ENCODE measurements at regions not wholly inside any gene's neighbourhood (a gene's known extent, or its start where the extent isn't known, plus 50 kb on each side); places are given as distances from the start of the nearest gene placed in this dataset.

DNA sequence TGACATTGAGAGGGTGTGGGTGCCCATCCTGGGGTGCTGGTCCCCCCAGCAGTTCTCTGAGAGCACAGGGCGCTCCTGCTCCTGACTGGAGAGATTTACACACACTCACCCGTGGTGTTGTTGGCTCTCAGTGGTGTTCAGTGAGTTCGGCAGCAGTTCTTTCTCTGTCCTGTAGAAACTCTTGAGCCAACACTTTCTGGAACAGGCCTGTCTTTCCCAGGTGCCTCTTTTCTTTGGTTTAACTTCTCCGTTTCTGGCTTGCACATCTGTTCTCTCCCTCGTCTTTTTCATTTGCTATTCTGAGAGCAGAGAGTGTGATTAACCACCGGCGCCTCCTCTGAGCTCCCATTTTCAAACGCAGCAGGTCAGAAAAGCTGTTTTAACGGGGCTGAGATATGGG is 284.5 kb downstream of the IRX2 start:
- no peaks in the 10 kb centered on the region for H3K9me3 ChIP-seq (ENCODE audit: control insufficient read depth, low read length)
- no peak overlapping the region for H3K4me3 ChIP-seq (ENCODE audit: low read length)
- no peak overlapping the region for H3K9ac ChIP-seq (ENCODE audit: low read length)
- no peaks in the 10 kb centered on the region for H3K27me3 ChIP-seq (ENCODE audit: control insufficient read depth, insufficient read depth, low read length)
- no peaks in the 10 kb centered on the region for H3K36me3 ChIP-seq (ENCODE audit: control insufficient read depth, insufficient read depth, low read length)
- no peaks in the 10 kb centered on the region for H3K4me1 ChIP-seq (ENCODE audit: control insufficient read depth, insufficient read depth, low read length)

DNA sequence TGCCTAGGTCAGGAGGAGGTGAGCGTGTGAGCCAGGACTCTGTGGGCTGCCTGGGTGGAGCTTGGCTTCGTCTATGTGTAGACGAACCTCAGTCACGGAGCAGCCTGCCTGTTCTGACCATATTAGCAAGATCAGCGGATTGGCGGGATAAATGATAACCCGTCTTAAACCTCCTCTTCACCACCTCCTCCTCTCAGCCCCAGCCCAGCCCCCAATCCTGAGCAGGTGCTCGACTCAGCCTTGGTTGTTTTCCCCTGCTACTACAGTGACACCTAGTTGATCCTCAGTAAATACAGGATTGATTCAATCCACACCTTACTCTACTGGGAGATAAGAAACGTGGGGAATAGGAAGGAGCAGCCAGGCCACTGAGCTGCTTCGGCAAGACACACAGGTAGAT is 286.1 kb downstream of the IRX2 start:
- no peak overlapping the region for H3K9ac ChIP-seq (ENCODE audit: low read length)
- H3K36me3 ChIP-seq (ENCODE audit: control insufficient read depth, insufficient read depth, low read length), result no peaks in the 10 kb centered on the region
- no peaks in the 10 kb centered on the region for H3K9me3 ChIP-seq (ENCODE audit: control insufficient read depth, low read length)
- no peaks in the 10 kb centered on the region for H3K27me3 ChIP-seq (ENCODE audit: control insufficient read depth, insufficient read depth, low read length)
- no peak overlapping the region for H3K4me3 ChIP-seq (ENCODE audit: low read length)
- no peaks in the 10 kb centered on the region for H3K4me1 ChIP-seq (ENCODE audit: control insufficient read depth, insufficient read depth, low read length)

DNA sequence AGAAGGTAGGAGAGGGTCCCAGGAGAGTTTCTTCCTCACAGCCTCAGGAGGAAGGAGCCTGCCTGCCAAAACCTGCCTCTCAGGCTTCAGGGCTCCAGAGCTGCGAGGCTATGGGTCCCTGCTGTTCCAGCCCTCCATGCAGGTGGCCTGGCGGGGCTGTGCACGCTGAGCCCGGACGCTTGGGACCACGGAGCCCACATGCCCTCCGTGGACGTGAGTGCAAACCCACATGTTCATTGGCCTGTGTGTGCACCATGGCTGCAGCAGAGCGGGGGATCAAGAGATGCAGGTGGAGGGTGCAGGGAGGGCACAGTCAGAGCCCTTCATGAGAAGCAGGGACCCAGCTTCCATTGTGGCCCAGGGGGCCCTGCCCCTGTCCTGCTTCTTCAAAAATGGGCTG is 287.3 kb downstream of the IRX2 start:
- H3K9me3 ChIP-seq (ENCODE audit: control insufficient read depth, low read length), result no peaks in the 10 kb centered on the region
- H3K4me1 ChIP-seq (ENCODE audit: control insufficient read depth, insufficient read depth, low read length), result no peaks in the 10 kb centered on the region
- no peaks in the 10 kb centered on the region for H3K36me3 ChIP-seq (ENCODE audit: control insufficient read depth, insufficient read depth, low read length)
- no peaks in the 10 kb centered on the region for H3K27me3 ChIP-seq (ENCODE audit: control insufficient read depth, insufficient read depth, low read length)
- H3K9ac ChIP-seq (ENCODE audit: low read length), result no peak overlapping the region
- H3K4me3 ChIP-seq (ENCODE audit: low read length), result no peak overlapping the region

DNA sequence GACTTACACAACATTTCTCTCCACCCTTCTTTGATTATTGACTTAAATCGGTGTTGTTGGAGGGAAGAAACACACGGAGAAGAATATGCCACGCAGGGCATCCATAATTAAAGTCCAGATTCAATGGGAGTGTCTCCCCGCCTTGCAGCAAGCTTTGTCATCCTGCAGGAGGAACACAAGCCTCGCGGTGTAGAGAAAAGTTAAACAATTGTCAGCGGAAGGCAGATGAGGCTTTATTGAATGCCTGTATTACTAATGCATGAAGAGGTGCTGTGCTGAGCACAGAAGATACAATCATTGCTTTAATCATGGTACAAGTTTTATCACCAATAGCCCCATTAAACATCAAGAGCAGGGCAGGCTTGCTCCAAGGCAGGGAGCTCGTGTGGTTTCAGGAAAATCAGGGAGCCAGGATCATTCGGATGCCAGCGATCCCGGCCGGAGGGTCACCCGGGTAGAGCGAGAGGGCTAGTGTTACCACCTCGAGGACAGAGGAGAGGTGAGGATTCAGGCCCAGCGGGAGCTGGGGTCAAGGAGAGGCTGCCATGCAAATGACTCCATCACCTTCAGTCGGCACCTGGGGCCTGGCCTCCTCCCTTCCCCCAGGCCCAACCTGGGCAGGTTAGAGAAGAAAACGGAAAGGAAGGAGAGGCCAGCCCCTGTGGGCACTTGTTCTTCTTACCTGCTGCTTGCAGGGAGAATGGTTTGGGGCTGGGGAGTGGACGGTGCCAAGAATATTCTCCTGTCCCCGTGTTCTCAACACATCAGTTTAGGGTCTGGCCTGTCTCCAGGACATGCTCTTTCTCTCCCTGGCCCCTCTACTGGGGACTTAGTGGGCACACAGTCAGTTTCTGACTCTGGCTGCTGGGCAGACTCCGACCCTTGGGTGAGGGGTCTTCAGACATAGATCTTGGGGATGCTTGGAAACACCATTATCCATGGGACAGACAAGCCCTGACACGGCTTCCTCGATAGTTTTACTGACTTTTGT is 289.5 kb downstream of the IRX2 start:
- no peak overlapping the region for H3K4me3 ChIP-seq (ENCODE audit: low read length)
- no peak overlapping the region for H3K9ac ChIP-seq (ENCODE audit: low read length)
- no peaks in the 10 kb centered on the region for H3K36me3 ChIP-seq (ENCODE audit: control insufficient read depth, insufficient read depth, low read length)
- no peaks in the 10 kb centered on the region for H3K9me3 ChIP-seq (ENCODE audit: control insufficient read depth, low read length)
- H3K27me3 ChIP-seq (ENCODE audit: control insufficient read depth, insufficient read depth, low read length), result peaks cover 3% of the 10 kb centered on the region
- H3K4me1 ChIP-seq (ENCODE audit: control insufficient read depth, insufficient read depth, low read length), result no peaks in the 10 kb centered on the region

DNA sequence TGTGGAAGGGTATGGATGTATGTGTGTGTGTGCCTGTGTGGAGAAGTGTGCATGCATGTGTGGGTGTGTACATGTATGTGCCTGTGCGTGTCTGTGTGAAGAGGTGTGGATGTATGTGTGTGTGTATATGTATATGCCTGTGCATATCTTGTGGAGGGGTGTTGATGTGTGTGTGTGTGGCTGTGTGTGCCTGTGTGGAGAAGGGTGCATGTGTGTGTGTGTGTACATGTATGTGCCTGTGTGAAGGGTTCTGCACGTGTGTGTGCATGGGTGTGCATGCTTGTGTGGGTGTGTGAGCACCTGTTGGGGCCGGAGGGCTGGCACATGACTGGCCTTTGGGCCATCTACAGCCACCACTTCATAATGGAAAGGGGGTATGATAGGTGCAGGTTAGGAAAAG is 291.4 kb downstream of the IRX2 start:
- H3K4me3 ChIP-seq (ENCODE audit: low read length), result no peak overlapping the region
- H3K36me3 ChIP-seq (ENCODE audit: control insufficient read depth, insufficient read depth, low read length), result no peaks in the 10 kb centered on the region
- no peak overlapping the region for H3K9ac ChIP-seq (ENCODE audit: low read length)
- peaks cover 3% of the 10 kb centered on the region for H3K27me3 ChIP-seq (ENCODE audit: control insufficient read depth, insufficient read depth, low read length)
- H3K9me3 ChIP-seq (ENCODE audit: control insufficient read depth, low read length), result no peaks in the 10 kb centered on the region
- H3K4me1 ChIP-seq (ENCODE audit: control insufficient read depth, insufficient read depth, low read length), result no peaks in the 10 kb centered on the region

DNA sequence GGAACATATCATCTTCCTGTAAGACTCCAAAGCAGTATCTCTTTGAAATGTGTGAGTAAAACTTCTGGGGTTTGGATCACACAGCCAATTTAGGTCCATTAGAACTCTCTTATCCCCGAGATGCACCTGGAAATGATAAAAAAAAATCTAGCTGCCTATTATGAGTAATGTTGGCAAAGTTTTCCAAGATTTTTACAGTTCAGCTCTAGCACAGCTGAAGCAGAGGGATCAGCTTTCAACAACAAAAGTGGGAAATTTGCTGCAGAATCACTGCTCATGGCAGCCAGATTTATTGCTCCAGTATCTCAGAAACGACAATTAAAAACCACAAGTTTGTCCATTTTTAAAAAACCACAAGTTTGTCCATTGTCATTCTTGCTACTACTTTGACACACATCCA is 292.2 kb downstream of the IRX2 start:
- no peak overlapping the region for H3K4me3 ChIP-seq (ENCODE audit: low read length)
- H3K27me3 ChIP-seq (ENCODE audit: control insufficient read depth, insufficient read depth, low read length), result peaks cover 3% of the 10 kb centered on the region
- no peak overlapping the region for H3K9ac ChIP-seq (ENCODE audit: low read length)
- H3K4me1 ChIP-seq (ENCODE audit: control insufficient read depth, insufficient read depth, low read length), result no peaks in the 10 kb centered on the region
- H3K36me3 ChIP-seq (ENCODE audit: control insufficient read depth, insufficient read depth, low read length), result no peaks in the 10 kb centered on the region
- H3K9me3 ChIP-seq (ENCODE audit: control insufficient read depth, low read length), result no peaks in the 10 kb centered on the region

DNA sequence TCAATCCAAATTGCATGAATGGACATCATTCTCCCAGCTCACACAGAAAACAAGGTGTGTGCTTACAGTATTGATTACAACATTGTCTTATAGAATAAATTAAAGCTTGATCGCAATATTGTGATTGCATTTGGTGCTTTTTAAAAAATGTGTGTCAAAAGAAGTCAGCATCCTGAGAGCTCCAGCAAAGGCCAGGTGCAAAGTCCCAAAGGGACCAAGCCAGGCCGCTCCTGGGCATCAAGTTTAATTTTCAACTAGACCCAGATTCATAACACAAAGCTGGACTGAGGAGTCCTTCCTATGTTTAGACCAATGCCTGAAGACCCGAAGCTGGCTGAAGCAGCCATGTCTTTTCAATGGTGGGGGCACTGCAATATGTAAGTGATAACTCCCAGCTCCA is 295.6 kb downstream of the IRX2 start:
- Histone ChIP-seq H3K27me3 (ENCODE audit: control insufficient read depth, insufficient read depth, low read length) (peaks cover 3% of the 10 kb centered on the region), H3K4me3 (ENCODE audit: low read length) (no peak overlapping the region), H3K36me3 (ENCODE audit: control insufficient read depth, insufficient read depth, low read length) (no peaks in the 10 kb centered on the region), H3K4me1 (ENCODE audit: control insufficient read depth, insufficient read depth, low read length) (no peaks in the 10 kb centered on the region), H3K9ac (ENCODE audit: low read length) (no peak overlapping the region), H3K9me3 (ENCODE audit: control insufficient read depth, low read length) (no peaks in the 10 kb centered on the region)

DNA sequence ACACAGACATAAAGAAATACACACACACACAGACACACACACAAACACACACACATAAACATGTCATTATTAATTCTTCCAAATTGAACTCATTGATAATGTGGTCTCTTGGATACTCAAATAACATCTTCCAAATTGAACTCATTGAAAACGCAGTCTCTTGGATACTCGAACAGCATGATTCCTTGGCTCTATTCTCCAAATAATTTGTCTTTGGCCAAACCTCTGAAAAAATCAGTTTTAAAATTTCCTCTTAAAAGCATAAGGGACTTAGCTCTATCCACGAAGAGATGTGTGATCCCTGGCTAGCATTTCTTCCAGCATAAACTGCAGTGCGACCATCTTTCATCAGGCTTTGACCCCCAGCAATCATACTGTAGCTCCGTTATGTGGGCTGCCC is 296.6 kb downstream of the IRX2 start:
- Histone ChIP-seq H3K4me1 (ENCODE audit: control insufficient read depth, insufficient read depth, low read length) (no peaks in the 10 kb centered on the region), H3K9me3 (ENCODE audit: control insufficient read depth, low read length) (no peaks in the 10 kb centered on the region), H3K4me3 (ENCODE audit: low read length) (no peak overlapping the region), H3K27me3 (ENCODE audit: control insufficient read depth, insufficient read depth, low read length) (peaks cover 3% of the 10 kb centered on the region), H3K9ac (ENCODE audit: low read length) (no peak overlapping the region), H3K36me3 (ENCODE audit: control insufficient read depth, insufficient read depth, low read length) (no peaks in the 10 kb centered on the region)

DNA sequence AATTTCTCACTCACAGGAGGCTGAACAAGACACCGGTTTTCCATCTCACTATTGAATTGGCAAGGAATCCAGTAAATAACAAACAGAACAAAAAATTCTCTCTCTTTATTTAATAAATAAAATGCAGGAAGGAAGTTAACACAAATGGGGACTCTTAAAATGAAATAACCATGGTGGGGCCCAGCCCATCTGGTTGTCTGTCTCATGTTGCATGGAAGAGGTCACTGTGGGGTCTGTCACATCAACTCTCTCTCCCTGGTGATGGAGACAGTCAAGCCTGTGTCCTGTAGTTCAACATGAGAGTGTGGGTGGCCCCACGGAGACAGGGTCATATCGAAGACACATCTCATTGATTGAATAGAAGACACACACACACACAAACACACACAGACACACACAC is 297.7 kb downstream of the IRX2 start:
- Histone ChIP-seq H3K9ac (ENCODE audit: low read length) (no peak overlapping the region), H3K27me3 (ENCODE audit: control insufficient read depth, insufficient read depth, low read length) (peaks cover 3% of the 10 kb centered on the region), H3K9me3 (ENCODE audit: control insufficient read depth, low read length) (no peaks in the 10 kb centered on the region), H3K4me1 (ENCODE audit: control insufficient read depth, insufficient read depth, low read length) (no peaks in the 10 kb centered on the region), H3K36me3 (ENCODE audit: control insufficient read depth, insufficient read depth, low read length) (no peaks in the 10 kb centered on the region), H3K4me3 (ENCODE audit: low read length) (no peak overlapping the region)

DNA sequence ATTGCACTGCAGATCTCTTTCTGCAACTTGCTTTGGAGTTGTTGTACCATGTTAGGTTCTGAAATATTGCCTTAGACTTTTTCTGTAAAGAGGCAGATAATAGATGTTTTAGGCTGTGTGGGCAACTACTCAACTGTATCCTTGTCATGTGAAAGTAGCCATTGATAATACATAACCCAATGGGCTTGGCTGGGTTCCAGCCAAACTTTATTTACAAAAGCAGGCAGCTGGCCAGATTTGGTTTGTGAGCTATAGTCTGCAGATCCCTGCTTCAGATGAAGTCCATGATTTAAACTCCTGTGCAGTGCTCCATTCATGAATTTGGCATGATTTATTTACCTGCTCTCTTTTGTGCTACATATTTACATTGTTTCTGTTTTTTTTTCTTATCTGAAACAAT is 300.4 kb downstream of the IRX2 start:
- Histone ChIP-seq H3K27me3 (ENCODE audit: control insufficient read depth, insufficient read depth, low read length) (no peaks in the 10 kb centered on the region), H3K9ac (ENCODE audit: low read length) (no peak overlapping the region), H3K9me3 (ENCODE audit: control insufficient read depth, low read length) (no peaks in the 10 kb centered on the region), H3K4me1 (ENCODE audit: control insufficient read depth, insufficient read depth, low read length) (no peaks in the 10 kb centered on the region), H3K4me3 (ENCODE audit: low read length) (no peak overlapping the region), H3K36me3 (ENCODE audit: control insufficient read depth, insufficient read depth, low read length) (no peaks in the 10 kb centered on the region)

DNA sequence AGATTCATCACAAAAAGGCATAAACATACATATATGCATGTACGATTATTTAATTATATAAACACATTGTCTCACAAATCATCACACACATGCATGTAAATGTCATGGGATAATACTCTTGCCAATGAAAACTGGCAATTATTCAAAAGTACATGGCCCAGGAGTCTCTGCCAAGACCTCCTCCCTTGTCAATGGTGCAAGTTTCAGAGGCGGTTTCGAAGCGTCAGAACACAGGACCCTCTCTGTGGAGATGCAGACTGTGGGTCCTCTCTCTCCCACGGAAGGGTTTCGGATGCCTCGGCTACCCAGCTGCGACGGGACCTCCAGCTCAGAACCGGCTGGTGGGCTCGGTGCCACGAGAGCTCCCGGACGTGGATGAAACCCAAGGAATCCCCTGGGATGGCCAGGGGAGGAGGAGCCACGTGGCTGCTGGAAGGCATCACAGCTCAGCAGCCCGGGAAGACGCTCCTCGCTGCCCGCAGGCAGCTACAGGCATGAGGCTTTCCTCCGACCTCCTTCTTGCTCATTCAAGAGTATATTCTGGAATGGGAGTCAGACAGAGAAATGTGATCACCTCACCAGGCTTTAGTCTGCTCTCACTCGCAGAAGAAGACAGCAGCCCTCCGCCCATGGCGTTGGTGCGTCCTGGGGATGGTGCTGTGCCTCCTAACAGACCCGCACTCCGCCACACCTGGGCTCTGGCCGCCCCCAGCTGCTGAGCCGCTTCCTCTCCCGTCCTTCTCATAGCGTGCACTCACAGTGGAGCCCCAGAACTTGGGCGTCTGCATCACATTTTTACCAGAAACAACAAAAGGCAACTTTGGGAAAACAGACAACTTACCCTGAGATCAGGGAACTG is 308.8 kb downstream of the IRX2 start:
- H3K9me3 ChIP-seq (ENCODE audit: control insufficient read depth, low read length), result no peaks in the 10 kb centered on the region

DNA sequence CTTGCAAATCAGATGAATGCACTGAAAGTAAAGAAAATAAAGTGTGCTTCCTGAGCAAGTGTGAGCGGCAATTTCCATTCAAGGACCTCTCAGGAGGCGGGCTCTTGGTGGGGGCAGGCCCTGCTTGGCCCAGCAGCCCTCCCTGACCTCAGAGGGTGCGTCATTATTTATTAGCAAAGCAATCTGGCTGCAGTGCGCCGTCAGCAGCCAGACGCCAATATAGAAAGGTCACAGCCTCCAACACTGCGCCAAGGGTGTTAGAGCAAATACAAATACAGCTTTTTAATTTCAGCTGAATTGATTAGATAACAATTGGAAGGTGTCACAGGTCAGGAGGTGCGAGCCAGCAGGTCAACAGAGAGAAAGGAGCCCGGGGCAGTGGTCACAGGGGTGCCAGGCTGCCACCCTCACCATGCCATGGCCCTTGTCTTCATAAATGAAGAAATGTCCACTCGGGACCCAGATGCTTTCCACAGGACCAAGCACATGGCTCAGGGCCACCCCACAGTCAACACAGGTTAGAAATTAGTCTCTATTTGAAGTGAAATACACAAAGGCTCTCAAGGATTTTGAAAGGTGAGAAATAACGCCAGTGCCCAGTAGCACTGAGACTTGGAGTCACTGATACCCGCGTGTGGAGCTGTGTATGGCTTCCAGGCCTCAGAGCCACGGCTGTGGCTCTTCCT is 309.8 kb downstream of the IRX2 start:
- no peak overlapping the region for H3K9ac ChIP-seq (ENCODE audit: low read length)
- H3K4me3 ChIP-seq (ENCODE audit: low read length), result no peak overlapping the region
- no peaks in the 10 kb centered on the region for H3K27me3 ChIP-seq (ENCODE audit: control insufficient read depth, insufficient read depth, low read length)
- no peaks in the 10 kb centered on the region for H3K4me1 ChIP-seq (ENCODE audit: control insufficient read depth, insufficient read depth, low read length)
- H3K36me3 ChIP-seq (ENCODE audit: control insufficient read depth, insufficient read depth, low read length), result no peaks in the 10 kb centered on the region
- H3K9me3 ChIP-seq (ENCODE audit: control insufficient read depth, low read length), result no peaks in the 10 kb centered on the region

More for the DNA sequence above, 308.8 kb downstream of the IRX2 start:
- Histone ChIP-seq H3K4me1 (ENCODE audit: control insufficient read depth, insufficient read depth, low read length) (no peaks in the 10 kb centered on the region), H3K27me3 (ENCODE audit: control insufficient read depth, insufficient read depth, low read length) (no peaks in the 10 kb centered on the region), H3K4me3 (ENCODE audit: low read length) (no peak overlapping the region), H3K36me3 (ENCODE audit: control insufficient read depth, insufficient read depth, low read length) (no peaks in the 10 kb centered on the region), H3K9ac (ENCODE audit: low read length) (no peak overlapping the region)

Data from mucosa of stomach (tissue), 1 donor.